NCI-H128 (cell line): ENCODE measurements at regions not wholly inside any gene's neighbourhood (a gene's known extent, or its start where the extent isn't known, plus 50 kb on each side); places are given as distances from the start of the nearest gene placed in this dataset.
"Not testable (repeated sequence)": the region's sequence is repeated elsewhere in the genome, so short reads cannot be mapped to it uniquely, and the experiment has no call there.

Source experiments
- DNase-seq: peaks from one replicate; lab custom pipeline; 2025; ENCODE audit not compliant: unreplicated experiment; lab: John Stamatoyannopoulos, UW

DNA sequence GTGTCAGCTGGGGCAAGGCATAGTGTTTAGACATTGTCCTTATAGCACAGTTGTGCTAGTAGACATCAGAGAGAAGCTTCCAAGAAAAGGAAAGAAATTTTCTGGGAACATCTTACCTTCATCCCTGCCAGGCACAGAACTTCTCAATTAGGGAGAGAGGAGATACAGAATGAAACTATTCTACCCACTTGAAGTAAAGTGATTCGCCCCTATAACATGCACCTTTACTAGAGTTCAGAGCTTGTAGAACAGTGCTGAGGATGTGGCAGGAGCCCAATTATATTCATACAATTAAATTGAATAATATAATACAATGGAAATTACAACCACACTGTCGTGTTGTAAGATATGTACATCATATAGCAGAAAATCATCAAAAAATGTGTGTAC, 1063.9 kb upstream of the CITED2 start:
- DNase-seq, result no peak

DNA sequence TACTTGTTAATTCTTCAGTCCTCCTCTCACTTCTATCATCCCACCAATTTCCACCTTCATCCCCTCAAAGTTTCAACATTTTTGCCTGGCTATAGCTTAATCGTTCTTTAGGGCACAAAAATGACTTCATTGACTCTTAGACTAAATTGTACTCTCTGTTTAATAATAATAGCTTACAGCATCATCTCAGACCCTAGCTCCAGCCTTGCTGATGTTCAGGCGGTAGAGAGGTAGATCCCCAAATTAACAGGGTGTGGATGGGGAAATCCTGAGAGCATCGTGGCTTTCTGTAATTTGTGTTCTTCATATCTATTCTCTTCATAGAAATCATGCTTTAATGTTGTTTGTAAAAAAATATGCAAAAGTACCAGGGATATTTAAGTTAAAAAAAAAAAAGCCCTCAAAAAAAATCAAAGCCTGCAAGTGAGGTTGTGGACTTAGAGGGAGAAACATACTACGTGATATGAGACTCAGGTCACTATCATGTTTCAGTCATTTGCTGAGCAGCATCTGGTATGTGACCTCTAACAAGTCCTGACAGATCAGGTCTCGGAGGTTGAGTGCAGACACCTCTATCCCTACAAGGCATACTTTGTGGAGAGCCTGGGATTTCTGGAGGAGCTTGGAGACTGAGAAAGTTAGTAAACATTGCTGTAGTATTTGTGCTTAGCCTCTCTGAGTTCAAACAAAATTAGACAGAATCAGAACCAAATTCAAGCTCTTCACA, 1063.3 kb upstream of the CITED2 start:
- no peak for DNase-seq

DNA sequence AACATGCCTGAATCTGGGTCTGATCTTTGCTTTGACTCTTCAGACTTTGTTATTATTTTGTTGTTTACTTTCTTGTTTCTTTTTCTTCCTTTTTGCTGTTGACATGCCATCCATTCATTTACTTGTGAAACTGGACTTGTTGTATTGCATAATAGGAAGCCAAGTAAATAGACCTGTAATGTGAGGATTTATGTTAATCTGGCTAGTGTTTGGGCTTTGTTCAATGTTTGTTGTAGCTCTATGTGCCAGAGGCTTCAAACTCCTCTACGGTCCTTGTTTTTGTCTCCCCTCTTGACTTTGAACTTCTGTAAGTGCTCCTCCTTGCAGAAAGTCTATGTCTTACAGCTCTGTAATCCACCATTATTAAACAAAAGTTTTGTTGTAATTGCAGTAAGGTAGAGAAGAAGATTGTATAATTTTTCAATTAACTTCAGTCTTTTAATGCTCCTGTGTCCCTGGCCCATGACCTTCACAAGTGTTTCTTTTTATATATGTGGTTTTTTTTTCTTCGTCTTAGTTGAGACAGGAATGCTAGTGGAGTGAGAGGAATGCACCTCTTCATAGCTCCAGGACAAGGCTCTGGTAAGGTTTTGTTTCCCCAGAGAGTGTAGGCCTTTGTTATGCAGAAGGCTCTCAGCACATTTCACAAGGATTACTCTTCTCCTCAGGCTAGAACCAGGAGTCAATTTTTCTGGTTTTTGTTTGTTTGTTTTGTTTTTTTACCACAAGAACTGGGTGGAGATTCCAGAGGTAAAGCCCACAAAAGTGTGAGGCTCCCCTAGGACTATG, 1061.8 kb upstream of the CITED2 start:
- DNase-seq, result no peak

DNA sequence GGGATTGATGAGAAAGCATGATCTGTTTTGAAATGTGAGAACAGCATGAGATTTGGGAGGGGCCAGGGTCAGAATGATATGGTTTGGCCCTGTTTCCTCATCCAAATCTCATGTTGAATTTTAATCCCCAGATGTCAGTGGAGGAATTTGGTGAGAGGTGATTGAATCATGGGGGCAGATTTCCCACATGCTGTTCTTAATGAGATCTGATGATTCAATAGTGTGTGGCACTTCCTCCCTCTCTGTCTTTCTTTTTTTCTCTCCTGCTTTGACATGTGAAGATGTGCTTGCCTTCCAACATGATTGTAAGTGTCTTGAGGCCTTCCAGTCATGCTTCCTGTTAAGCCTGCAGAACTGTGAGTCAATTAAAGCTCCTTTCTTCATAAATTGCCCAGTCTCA, 1060.3 kb upstream of the CITED2 start:
- no peak for DNase-seq

DNA sequence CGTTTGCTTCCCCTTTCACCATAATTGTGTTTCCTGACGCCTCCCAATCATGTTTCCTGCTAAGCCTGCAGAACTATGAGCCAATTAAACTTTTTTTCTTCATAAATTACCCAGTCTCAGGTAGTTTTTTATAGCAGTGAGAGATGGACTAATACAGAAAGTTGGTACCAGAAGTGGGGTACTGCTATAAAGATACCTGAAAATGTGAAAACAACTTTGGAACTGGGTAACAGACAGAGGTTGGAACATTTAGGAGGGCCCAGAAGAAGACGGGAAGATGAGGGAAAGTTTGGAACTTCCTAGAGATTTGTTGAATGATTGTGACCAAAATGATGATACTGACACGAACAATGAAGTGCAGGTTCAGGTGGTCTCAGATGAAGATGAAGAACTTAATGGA, 1058.6 kb upstream of the CITED2 start:
- no peak for DNase-seq

DNA sequence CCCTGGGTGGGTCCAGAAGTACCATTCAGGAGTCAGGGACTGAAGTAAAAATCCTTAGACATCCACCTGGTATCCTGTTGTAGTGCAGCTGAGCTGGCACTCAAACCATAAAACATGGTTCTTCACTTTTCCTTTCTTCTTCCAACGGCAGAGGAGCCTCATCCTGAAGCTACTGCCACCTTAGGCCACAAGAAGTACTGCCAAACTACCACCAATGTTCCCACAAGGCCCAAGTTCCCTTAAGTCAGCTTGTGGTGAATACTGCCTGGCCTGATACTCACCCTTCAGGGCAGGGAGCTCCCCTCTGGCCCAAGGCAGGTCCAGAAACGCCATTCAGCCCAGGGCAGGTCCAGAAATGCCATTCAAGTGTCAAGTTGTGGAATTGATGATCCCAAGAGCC, 1053.4 kb upstream of the CITED2 start:
- no peak for DNase-seq

DNA sequence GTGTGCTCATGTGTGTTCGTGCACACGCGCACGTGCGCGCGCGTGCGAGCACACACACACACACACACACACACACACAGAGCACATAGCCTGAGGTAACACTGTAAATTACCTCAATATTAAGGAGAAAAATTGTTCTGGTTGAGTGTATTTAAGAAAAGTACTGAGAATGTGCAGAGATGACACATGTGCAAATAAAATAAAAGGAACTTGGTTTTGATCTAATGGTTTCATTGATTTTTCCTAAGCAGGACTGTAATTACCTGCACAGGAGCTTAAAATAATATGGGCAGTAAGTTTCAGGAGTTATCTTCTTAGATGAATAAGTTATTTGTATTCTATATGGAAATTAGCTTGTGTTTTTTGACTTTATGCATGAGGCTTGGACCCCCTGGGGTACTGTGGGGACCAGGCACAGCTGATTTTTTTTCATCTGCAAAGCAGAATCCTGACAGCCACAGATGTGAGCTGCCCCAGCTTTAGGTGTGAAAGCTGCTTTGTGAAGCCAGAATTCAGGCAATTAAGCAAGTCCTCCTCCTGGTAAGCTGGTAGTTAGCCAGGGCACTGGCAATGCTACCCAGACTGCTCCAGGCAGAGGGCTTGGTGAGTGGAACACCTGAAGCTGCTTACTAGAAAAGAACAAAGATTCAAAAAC, 1040.6 kb upstream of the CITED2 start:
- no peak for DNase-seq

DNA sequence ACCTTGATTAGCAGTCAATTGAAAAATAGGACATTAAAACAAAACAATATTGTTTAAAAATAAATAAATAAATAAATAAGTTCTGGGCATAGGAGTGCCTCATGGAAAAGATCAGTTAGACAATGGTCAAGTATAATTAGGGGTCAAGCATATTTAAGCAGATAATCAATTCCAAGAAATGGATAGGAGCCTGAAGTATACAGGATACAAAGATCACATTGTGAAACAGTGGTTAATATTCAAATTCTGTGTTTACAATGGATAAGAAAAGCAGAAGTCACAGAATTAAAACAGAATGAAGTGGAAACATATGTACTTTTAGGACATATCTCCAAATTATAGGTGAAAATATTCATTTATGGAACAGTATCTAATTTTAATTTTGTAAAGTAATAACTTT, 1028.6 kb upstream of the CITED2 start:
- DNase-seq, result no peak

DNA sequence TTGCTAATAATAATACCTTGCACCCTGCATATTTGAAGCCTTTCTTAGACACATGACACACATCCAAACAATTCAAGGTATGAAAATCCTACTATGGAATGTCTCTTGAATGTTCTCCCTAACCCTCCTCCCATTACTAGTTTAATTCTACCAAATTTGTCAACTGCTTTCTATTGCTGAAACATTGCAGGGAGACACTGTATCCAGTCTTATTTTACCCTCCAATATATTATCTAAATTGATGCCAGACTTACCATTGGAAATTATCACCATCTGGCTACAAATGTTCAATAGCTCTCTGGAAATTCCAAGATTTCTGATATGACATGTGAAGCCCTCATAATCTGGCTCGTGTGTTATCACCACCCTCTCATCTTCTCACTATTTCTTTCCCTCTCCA, 1027.3 kb upstream of the CITED2 start:
- no peak for DNase-seq

DNA sequence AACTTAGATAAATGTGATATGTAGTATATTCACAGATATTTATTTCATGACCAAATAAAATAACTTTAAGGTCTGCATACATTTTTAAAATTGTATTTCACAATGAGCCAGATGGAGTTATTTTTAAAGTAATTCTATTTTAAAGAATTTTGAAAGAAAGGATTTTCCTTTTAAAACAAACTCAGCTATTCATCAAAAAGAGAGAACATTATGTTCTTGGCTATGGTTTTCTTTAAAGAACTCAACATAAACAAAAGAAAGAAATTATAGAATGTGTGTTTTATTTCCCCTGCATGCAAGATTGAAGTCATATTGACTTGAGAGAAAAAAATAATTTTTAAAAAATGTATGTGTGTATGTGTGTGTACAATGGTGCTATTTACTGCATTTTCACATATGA, 1023.6 kb upstream of the CITED2 start:
- no peak for DNase-seq

DNA sequence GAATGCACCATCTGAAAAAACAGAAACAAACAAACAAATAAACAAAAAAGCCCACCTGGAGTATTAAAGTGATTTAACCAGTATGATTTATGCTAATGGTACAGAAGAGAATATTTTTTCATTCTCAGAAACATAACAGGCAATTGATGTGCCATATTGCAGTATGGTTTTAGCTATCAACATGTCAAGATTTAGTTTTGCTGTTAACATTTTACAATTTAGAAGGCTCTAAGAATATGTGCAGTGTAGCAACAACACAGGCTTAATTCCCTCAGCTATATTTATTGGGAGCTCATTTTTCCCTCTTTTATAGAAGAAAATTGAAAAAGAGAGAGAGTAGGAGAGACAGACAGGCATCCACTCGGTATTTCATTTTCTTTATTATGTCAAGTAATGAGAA, 1022.7 kb upstream of the CITED2 start:
- DNase-seq, result no peak

DNA sequence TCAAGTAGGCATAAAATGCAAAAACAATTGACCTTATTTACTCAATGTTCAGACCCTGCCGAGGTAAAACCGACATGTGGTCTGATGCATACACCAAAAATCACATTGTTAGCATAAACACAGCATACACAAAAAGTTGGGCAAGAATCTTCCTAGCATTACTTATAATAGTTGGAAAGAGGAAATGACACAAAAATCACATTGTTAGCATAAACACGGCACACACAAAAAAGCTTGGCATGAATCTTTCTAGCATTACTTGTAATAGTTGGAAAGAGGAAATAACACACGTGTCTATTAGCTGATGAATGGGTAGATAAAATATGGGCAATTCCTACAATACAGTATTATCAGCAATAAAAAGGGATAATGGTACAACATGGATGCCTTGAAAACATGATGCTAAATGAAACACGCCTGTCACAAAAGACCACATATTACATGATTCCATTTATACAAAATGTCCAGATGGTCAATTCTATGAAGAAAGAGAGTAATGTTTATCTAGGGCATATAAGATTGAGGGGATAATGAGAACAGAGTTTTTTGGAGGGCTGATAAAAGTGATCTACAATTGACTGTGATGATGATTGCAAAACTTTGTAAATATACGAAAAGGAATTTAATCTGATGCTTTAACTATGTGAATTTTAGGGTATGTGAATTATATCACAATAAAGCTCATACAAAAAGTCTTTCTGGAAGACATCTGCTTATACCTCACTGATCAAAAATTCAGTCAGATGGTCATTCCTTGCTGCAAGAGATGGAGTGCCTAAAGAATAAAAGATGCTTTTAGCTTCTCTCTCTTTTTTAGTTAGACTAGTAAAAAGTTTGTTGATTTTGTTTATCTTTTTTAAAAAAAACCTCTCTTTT, 1019.5 kb upstream of the CITED2 start:
- no peak for DNase-seq

DNA sequence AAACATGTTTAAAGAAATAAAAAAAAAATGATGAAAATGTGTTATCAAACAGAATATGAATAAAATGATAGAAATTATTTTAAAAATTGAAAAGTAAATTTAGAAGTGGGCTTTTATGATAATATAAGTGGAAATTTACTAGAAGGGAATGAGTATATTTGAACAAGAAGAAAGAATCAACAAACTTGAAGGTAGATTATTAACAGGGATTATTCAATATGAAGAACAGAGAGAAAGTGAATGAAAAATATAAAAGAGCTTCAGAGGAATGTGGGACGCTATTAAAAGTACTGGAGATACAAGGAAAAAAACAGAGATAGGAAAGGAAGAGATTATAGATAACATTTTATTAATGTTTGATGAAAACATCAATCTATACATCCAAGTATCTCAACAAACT, 1014.4 kb upstream of the CITED2 start:
- DNase-seq, result no peak

DNA sequence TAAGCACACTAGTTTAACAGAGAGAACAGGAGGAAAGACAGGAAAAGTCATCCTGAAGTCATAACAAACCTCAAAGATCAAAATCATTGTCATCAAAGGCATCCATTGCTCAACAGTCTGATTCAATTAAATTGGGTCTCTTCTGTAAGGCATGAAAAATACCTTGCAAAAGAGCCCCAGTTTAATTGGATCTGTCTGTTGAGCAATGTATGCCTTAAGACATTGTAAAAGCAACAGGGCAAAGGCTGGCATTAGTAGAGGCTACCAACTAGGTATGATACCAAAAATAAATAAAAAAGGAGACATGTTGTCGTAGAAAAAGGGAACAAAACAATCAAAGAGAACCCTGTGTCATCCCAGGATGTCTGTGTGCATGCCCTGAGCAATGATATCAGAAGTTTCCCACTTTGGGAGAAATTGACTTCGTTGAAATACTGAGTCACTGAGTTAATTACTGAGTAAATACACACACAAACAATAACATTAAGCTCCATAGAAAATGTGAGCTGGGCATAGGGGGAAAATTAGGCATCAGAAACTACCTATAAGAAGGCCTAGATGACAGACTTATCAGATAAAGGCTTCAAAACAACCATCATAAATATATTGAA, 1013.8 kb upstream of the CITED2 start:
- no peak for DNase-seq

DNA sequence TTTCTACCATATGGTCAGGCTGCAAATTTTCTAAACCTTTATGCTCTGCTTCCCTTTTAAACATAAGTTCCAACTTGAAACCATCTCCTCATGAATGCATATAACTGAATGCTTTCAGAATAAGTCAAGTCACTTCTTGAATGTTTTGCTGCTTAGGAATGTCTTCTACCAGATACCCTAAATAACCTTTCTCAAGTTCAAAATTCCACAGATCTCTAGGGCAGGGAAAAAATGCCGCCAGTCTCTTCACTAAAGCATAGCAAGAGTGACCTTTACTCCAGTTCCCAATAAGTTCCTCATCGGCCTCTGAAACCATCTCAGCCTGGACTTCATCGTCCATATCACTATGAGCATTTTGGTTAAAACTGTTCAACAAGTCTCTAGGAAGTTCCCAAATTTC, 1011.2 kb upstream of the CITED2 start:
- no peak for DNase-seq

DNA sequence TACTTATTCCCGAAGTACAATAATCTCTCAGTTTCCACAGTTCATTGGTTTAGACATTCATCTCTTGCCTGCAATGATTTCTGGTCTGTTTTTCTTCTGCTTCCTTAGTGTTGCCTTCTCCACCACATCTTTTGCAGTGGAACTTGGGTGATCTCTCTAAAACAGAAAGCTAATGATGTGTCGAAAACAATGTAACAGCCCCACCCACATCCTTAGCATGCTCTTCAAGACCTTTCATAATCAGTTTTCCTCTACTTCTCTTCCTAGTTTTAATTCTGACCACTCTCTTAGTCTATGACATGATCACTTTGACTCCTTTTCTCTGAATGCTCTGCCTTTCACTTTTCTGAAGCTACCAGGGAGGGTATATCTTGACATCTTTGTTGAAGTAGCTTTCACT, 1007.9 kb upstream of the CITED2 start:
- no peak for DNase-seq

DNA sequence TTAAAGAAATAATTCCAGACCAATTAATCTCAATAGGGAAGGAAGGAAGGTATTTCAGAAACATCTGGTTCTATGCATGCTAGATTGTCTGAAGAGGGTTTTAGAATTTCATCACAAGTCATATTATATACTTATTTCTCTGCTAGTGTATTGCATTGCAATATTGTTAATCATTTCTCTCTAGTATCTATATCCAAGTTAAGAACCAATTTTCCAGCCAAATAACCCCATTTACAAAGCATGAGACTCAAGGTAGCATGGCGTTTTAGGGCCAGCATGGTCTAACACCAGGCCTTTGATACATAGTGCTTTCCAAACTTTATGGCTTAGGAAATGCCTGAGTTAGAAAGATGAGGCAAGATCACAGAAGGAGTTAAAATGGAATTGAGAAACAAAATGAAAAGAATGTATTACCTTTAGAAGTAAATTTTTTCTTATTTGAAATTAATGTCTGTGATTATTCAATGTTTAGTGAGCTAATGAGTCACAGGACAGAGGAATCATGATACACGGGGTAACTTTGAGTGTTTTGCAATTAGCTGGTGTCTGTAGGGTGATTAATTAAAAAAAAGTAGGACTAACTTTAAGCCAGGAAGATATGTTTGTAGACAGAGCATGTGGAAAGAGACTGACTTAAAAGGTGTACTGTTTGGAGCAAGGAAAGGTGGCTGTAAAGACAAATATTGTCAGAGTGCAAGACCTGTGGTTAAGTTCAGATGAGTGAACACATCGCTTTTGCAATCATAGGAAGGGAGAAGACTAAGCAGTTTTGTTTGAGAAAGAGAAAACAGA, 1006.2 kb upstream of the CITED2 start:
- no peak for DNase-seq

DNA sequence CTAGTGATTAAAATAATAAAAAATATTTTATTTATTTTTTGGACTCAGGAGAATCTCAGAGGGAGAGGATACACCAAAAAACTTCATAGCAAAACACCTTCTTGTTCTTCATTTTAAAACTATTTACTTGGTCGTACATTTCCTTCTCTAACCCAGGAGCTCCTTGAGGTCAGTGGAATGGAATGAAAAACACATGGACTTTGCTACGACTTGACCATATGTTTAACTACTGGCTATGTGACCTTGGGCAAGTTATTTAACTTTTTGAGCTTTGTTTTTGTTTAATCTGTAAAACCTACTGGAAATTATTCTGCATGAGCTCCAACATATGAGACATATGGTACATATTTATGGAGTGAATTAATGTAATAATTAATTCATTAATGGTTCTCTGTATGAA, 1005.5 kb upstream of the CITED2 start:
- DNase-seq, result no peak

DNA sequence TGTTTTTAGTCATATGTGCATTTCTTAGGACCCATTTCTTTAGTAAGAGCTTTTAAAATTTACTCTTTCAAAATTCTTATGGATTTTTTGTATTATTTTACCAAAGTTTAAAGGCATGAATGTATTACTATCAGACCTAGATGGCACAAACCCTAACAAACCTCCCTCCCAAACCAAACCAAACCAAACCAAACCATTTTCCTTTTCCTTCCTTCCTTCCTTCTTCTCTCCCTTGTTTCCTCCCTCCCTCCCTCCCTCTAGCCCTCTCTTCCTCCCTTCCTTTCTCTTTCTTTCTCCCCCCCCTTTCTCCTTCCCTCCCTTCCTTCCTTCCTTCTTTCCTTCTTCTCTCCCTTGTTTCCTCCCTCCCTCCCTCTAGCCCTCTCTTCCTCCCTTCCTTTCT, 1001.8 kb upstream of the CITED2 start:
- no peak for DNase-seq

DNA sequence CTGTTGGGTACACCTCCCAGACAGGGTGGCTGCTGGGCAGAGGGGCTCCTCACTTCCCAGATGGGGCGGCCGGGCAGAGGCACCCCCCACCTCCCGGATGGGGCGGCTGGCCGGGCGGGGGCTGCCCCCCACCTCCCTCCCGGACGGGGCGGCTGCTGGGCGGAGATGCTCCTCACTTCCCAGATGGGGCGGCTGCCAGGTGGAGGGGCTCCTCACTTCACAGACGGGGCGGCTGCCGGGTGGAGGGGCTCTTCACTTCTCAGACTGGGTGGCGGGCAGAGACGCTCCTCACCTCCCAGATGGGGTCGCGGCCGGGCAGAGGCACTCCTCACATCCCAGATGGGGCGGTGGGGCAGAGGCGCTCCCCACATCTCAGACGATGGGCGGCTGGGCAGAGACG, 999.3 kb upstream of the CITED2 start:
- DNase-seq, result not testable (repeated sequence)
